Neural progenitor cell (in vitro differentiated cells): ENCODE measurements at regions not wholly inside any gene's neighbourhood (a gene's known extent, or its start where the extent isn't known, plus 50 kb on each side); places are given as distances from the start of the nearest gene placed in this dataset.

Source experiments
- DNase-seq: peaks from one replicate; pipeline ENCODE4 v3.0.0-alpha.2; 2016; ENCODE audit warnings: low spot score
- H2AFZ ChIP-seq: fragments of 200-600 bp; sonication (generic); replicated peaks from 2 replicates; pipeline ENCODE4 v1.6.1; 2016; ENCODE audit warnings: antibody characterized with exemption
- H3F3A ChIP-seq: fragments of 200-600 bp; sonication (generic); 2 replicates; pipeline ENCODE4 v1.6.1; 2016; ENCODE audit warnings: antibody characterized with exemption, low read depth
- H3K27ac ChIP-seq: fragments of 200-600 bp; sonication (generic); 2 replicates; pipeline ENCODE4 v1.5.1; 2016; ENCODE audit warnings: mild to moderate bottlenecking
- H3K27me3 ChIP-seq: fragments of 200-600 bp; sonication (generic); 2 replicates; pipeline ENCODE4 v1.6.1; 2016; ENCODE audit warnings: mild to moderate bottlenecking, moderate library complexity
- H3K36me3 ChIP-seq: fragments of 200-600 bp; sonication (generic); 2 replicates; pipeline ENCODE4 v1.5.1; 2016
- H3K4me1 ChIP-seq: fragments of 200-600 bp; sonication (generic); 2 replicates; pipeline ENCODE4 v1.6.1; 2016; ENCODE audit warnings: mixed run types
- H3K4me2 ChIP-seq: fragments of 200-600 bp; sonication (generic); 2 replicates; pipeline ENCODE4 v1.6.1; 2016
- H3K4me3 ChIP-seq: fragments of 200-600 bp; sonication (generic); 2 replicates; pipeline ENCODE4 v1.5.1; 2016
- H3K79me2 ChIP-seq: fragments of 200-600 bp; sonication (generic); 2 replicates; pipeline ENCODE4 v1.6.1; 2016; ENCODE audit warnings: low read depth
- H3K9ac ChIP-seq: fragments of 200-600 bp; sonication (generic); 2 replicates; pipeline ENCODE4 v1.6.1; 2016
- H3K9me3 ChIP-seq: fragments of 200-600 bp; sonication (generic); 2 replicates; pipeline ENCODE4 v1.5.1; 2016; ENCODE audit warnings: low read depth
- H4K20me1 ChIP-seq: fragments of 200-600 bp; sonication (generic); 2 replicates; pipeline ENCODE4 v1.6.1; 2016; ENCODE audit warnings: low read depth
- H3K27ac Mint-ChIP-seq: 3 replicates; pipeline ENCODE4 v1.8.0; 2021; ENCODE audit warnings: mixed read lengths
- H3K27me3 Mint-ChIP-seq: 2 replicates; pipeline ENCODE4 v1.8.0; 2022; ENCODE audit warnings: low read depth, mild to moderate bottlenecking, inconsistent platforms, moderate library complexity, mixed read lengths; ENCODE audit not compliant: insufficient read depth
- H3K36me3 Mint-ChIP-seq: 3 replicates; pipeline ENCODE4 v1.8.0; 2021; ENCODE audit warnings: mixed read lengths
- H3K4me1 Mint-ChIP-seq: 3 replicates; pipeline ENCODE4 v1.8.0; 2021; ENCODE audit warnings: mixed read lengths
- H3K4me3 Mint-ChIP-seq: 3 replicates; pipeline ENCODE4 v1.8.0; 2021; ENCODE audit warnings: mild to moderate bottlenecking, moderate library complexity, mixed read lengths
- H3K9me3 Mint-ChIP-seq: 3 replicates; pipeline ENCODE4 v1.8.0; 2020; ENCODE audit warnings: mixed read lengths
- CTCF ChIP-seq: fragments of 200-600 bp; sonication (generic); IDR thresholded peaks from 2 replicates; pipeline ENCODE4 v1.5.1; 2017; ENCODE audit warnings: antibody characterized with exemption, mild to moderate bottlenecking
- EZH2 ChIP-seq: fragments of 200-600 bp; sonication (generic); IDR thresholded peaks from 2 replicates; pipeline ENCODE4 v1.6.1; 2017; ENCODE audit warnings: antibody characterized with exemption, mild to moderate bottlenecking, moderate library complexity
- EZH2phosphoT487 ChIP-seq: fragments of 200-600 bp; sonication (generic); IDR thresholded peaks from 2 replicates; pipeline ENCODE4 v1.6.1; 2017; ENCODE audit warnings: antibody characterized with exemption

DNA sequence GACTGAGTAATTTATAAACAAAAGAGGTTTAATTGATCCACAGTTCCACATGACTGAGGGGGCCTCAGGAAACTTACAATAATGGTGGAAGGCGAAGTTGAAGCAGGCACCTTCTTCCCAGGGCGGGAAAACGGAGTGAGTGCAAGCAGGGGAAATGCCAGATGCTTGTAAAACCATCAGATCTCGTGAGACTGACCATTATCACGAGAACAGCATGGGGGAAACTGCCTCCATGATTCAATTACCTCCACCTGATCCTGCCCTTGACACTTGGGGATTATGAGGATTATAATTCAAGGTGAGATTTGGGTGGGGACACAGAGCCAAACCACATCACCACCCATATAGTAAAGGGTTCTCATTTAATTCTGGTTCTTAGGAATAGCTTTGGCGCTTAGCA is 219.5 kb upstream of the ATP5MC3 start:
- no peak for TF ChIP-seq EZH2
- TF ChIP-seq EZH2phosphoT487, result no peak
- no peak for TF ChIP-seq CTCF

GRCh38 chr2:175399326-175399725 is 217.8 kb upstream of the ATP5MC3 start:
- no peaks in the 10 kb centered on the region for H3K36me3 ChIP-seq
- no peak for DNase-seq
- H3K4me2 ChIP-seq, result no peak overlapping the region
- Mint-ChIP-seq H3K4me1 (no peaks in the 10 kb centered on the region), H3K4me3 (no peak overlapping the region), H3K27me3 (peaks cover 3% of the 10 kb centered on the region), H3K27ac (no peak overlapping the region), H3K36me3 (no peaks in the 10 kb centered on the region), H3K9me3 (no peaks in the 10 kb centered on the region)
- no peak overlapping the region for H3K27ac ChIP-seq
- H3K9me3 ChIP-seq, result no peaks in the 10 kb centered on the region
- TF ChIP-seq CTCF, result no peak
- no peak for TF ChIP-seq EZH2phosphoT487
- TF ChIP-seq EZH2, result no peak
- no peaks in the 10 kb centered on the region for H3K4me1 ChIP-seq
- no peaks in the 10 kb centered on the region for H4K20me1 ChIP-seq
- no peak overlapping the region for H3K9ac ChIP-seq
- no peak overlapping the region for H3K4me3 ChIP-seq
- no peak overlapping the region for H2AFZ ChIP-seq
- no peaks in the 10 kb centered on the region for H3F3A ChIP-seq
- no peaks in the 10 kb centered on the region for H3K79me2 ChIP-seq
- H3K27me3 ChIP-seq, result no peaks in the 10 kb centered on the region

More for the DNA sequence above, 219.5 kb upstream of the ATP5MC3 start:
- Histone ChIP-seq H3K79me2 (no peaks in the 10 kb centered on the region), H3K9ac (no peak overlapping the region), H3K4me2 (no peak overlapping the region), H3K36me3 (no peaks in the 10 kb centered on the region), H3K9me3 (no peaks in the 10 kb centered on the region), H3K4me3 (no peak overlapping the region), H3K27me3 (no peaks in the 10 kb centered on the region), H3K4me1 (no peaks in the 10 kb centered on the region), H3F3A (no peaks in the 10 kb centered on the region), H3K27ac (no peak overlapping the region), H4K20me1 (no peaks in the 10 kb centered on the region), H2AFZ (no peak overlapping the region)
- Mint-ChIP-seq H3K36me3 (no peaks in the 10 kb centered on the region), H3K4me1 (no peaks in the 10 kb centered on the region), H3K4me3 (no peak overlapping the region), H3K27ac (no peak overlapping the region), H3K27me3 (peaks cover 3% of the 10 kb centered on the region), H3K9me3 (no peaks in the 10 kb centered on the region)
- no peak for DNase-seq

- Histone ChIP-seq H3K79me2 (no peaks in the 10 kb centered on the region), H3K27me3 (no peaks in the 10 kb centered on the region), H3K9me3 (no peaks in the 10 kb centered on the region), H2AFZ (no peak overlapping the region), H3K4me2 (no peak overlapping the region), H3K4me3 (no peak overlapping the region), H3K36me3 (no peaks in the 10 kb centered on the region), H3K4me1 (no peaks in the 10 kb centered on the region), H3F3A (no peaks in the 10 kb centered on the region), H3K9ac (no peak overlapping the region), H4K20me1 (no peaks in the 10 kb centered on the region), H3K27ac (no peak overlapping the region)
- Mint-ChIP-seq H3K27ac (no peak overlapping the region), H3K4me1 (no peaks in the 10 kb centered on the region), H3K36me3 (no peaks in the 10 kb centered on the region), H3K4me3 (no peak overlapping the region), H3K9me3 (no peaks in the 10 kb centered on the region), H3K27me3 (peaks cover under 1% of the 10 kb centered on the region)
- no peak for DNase-seq
- TF ChIP-seq EZH2 (no peak), CTCF (no peak), EZH2phosphoT487 (no peak)
These were observed 217.3 kb upstream of the ATP5MC3 start for GRCh38 chr2:175398848-175399247.

DNA sequence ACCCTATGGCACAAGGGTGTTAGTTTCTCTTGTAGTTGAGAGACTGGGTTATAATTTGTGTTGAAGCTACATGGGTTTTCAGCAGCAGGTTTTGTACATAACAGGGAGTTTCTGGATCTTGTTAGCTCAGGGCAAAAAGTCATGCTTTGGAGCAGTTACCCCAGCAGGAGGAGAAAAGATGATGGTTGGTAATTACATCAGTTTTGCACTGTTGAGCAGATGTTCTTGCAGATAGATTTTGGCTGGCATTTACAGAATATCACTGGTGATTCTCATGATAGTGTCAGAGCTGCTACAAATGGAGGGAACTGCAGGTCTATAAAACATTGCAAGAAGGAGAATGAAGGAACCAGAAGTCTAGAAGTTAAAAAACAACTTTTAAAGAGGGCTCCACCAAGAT is 215.2 kb upstream of the ATP5MC3 start:
- no peaks in the 10 kb centered on the region for H3K79me2 ChIP-seq
- no peaks in the 10 kb centered on the region for H3K4me1 ChIP-seq
- H3K9me3 ChIP-seq, result no peaks in the 10 kb centered on the region
- no peak overlapping the region for H3K4me3 ChIP-seq
- Mint-ChIP-seq H3K27ac (no peak overlapping the region), H3K27me3 (no peaks in the 10 kb centered on the region), H3K4me1 (no peaks in the 10 kb centered on the region), H3K9me3 (no peaks in the 10 kb centered on the region), H3K4me3 (no peak overlapping the region), H3K36me3 (no peaks in the 10 kb centered on the region)
- no peak overlapping the region for H2AFZ ChIP-seq
- no peaks in the 10 kb centered on the region for H3K27me3 ChIP-seq
- no peak overlapping the region for H3K4me2 ChIP-seq
- TF ChIP-seq EZH2, result no peak
- no peak for TF ChIP-seq CTCF
- TF ChIP-seq EZH2phosphoT487, result no peak
- no peak for DNase-seq
- no peaks in the 10 kb centered on the region for H3K36me3 ChIP-seq
- H3K27ac ChIP-seq, result no peak overlapping the region
- H4K20me1 ChIP-seq, result no peaks in the 10 kb centered on the region
- no peaks in the 10 kb centered on the region for H3F3A ChIP-seq
- H3K9ac ChIP-seq, result no peak overlapping the region
